ENCODE measurements at regions not wholly inside any gene's neighbourhood (a gene's known extent, or its start where the extent isn't known, plus 50 kb on each side); places are given as distances from the start of the nearest gene placed in this dataset.

DNA sequence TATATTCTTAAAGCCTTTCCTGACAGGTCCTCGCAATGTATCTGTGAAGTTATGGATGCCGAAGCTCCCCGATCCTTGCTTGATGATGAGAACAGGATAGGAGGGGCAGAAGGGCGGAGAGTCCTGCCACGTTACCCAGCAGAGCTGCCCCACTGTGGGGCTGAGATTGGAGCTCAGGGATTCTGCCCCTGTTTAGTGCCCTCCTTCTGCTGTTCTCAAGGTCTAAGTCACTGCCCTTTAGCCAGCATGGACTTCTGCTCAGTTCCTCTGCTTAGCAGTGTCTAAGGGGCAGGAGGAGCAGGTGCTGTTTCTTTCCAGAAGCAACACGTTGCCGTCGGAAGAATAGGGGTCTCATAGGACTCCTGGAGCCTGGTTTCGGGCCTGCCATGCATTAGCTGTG, 164.2 kb upstream of the B3GAT1 start:
- TF ChIP-seq, protein P1, sequence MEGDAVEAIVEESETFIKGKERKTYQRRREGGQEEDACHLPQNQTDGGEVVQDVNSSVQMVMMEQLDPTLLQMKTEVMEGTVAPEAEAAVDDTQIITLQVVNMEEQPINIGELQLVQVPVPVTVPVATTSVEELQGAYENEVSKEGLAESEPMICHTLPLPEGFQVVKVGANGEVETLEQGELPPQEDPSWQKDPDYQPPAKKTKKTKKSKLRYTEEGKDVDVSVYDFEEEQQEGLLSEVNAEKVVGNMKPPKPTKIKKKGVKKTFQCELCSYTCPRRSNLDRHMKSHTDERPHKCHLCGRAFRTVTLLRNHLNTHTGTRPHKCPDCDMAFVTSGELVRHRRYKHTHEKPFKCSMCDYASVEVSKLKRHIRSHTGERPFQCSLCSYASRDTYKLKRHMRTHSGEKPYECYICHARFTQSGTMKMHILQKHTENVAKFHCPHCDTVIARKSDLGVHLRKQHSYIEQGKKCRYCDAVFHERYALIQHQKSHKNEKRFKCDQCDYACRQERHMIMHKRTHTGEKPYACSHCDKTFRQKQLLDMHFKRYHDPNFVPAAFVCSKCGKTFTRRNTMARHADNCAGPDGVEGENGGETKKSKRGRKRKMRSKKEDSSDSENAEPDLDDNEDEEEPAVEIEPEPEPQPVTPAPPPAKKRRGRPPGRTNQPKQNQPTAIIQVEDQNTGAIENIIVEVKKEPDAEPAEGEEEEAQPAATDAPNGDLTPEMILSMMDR (IDR thresholded peaks at IDR 0.05; ENCODE audit: low read length): no peak
- no peak for TF ChIP-seq EZH2 (IDR thresholded peaks at IDR 0.05; ENCODE audit: borderline replicate concordance, low read length)

All from OCI-LY1 (cell line).